ENCODE measurements at regions not wholly inside any gene's neighbourhood (a gene's known extent, or its start where the extent isn't known, plus 50 kb on each side); places are given as distances from the start of the nearest gene placed in this dataset.

GRCh38 chr4:14910411-14910810 lies 91.9 kb upstream of the CPEB2 start:
- no peak for TF ChIP-seq EZH2 (optimal IDR thresholded peaks at IDR 0.05; ENCODE audit: low read depth, low read length)
- TF ChIP-seq, protein P1, sequence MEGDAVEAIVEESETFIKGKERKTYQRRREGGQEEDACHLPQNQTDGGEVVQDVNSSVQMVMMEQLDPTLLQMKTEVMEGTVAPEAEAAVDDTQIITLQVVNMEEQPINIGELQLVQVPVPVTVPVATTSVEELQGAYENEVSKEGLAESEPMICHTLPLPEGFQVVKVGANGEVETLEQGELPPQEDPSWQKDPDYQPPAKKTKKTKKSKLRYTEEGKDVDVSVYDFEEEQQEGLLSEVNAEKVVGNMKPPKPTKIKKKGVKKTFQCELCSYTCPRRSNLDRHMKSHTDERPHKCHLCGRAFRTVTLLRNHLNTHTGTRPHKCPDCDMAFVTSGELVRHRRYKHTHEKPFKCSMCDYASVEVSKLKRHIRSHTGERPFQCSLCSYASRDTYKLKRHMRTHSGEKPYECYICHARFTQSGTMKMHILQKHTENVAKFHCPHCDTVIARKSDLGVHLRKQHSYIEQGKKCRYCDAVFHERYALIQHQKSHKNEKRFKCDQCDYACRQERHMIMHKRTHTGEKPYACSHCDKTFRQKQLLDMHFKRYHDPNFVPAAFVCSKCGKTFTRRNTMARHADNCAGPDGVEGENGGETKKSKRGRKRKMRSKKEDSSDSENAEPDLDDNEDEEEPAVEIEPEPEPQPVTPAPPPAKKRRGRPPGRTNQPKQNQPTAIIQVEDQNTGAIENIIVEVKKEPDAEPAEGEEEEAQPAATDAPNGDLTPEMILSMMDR (IDR thresholded peaks at IDR 0.05; ENCODE audit: low read length) = no peak

Data from MM.1S (cell line).